GM19467 (cell line): ENCODE measurements at regions not wholly inside any gene's neighbourhood (a gene's known extent, or its start where the extent isn't known, plus 50 kb on each side); places are given as distances from the start of the nearest gene placed in this dataset.
A peak's percentile ranks its signal among the peaks of the same experiment; 100 is the strongest.
"Not testable (repeated sequence)": the region's sequence is repeated elsewhere in the genome, so short reads cannot be mapped to it uniquely, and the experiment has no call there.

Experiments
- ATAC-seq: cut with Tn5 transposase; IDR thresholded peaks from one replicate; pipeline ENCODE4 v1.9.1; 2021; ENCODE audit warnings: mild to moderate bottlenecking, moderate library complexity; ENCODE audit not compliant: unreplicated experiment

DNA sequence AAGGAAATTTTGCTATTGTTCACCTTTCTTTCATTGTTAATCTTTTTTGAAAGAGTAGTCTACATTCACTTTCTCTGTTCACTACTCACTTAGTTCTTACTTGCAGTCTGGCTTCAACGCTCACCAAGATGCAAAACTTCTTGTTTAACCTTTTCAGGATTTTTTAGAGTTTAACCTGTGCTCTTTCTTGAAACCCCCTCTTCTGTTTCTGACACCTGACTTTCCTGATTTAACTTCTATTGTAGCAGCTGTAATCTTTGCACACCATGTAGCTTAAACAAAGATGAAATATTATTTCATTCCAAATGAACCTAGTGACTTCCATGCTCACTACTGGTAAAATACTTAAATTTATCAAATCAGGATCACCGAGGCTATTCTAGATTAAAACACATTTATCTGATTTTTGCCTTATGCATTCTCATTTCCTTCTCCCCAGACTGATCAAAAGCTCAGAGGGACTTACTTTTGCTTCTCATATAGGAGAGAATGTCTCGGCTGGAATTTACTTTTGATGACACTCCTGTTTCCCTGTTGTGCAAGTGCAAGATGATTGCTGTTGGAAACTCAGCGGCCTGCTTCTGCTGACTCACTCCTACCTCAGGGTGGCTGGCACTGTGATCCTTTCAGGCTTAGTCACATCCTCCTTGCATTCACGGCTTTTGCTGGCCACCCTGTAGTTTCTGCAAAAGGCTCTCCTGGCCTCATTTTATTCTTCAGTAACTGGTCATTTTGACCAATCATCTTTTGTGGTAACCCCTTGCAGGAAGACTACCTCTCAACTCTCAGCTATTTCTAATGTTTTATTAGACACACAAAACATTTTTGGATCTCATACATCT lies 109.3 kb upstream of the IFNE start:
- peak; percentile 53 for ATAC-seq

DNA sequence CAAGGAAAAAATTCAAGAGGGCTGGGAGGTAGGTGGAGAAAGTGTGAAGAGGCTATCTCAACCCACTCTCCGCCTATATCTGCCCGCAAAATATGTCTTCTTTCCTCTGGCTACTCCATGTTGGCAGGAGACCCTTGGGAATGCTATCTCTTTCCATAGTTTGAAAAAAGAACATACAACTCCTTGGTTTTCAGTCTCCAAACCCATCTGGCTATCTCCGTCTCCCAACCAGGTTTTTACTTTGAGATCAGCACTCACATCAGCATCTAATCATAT lies 109.9 kb upstream of the IFNE start:
- no peak for ATAC-seq

DNA sequence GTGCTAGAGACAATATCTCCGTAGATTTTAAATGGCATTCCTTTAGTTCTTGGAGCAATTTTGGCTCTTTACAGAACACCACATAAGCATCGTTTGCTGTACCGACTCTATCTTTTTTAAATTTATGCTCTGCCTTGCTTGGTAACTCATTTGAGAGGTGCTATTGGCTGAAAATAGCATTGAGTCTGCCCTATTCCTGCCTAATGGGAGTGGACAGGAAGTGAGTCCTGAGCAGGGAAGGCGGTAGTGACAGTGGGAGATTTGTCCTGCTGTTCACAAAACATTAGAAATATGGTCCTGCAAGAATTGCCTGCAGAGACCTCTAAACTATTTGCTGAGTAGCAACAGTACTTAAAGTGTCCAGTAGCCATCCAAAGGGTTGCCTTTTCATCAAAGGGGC lies 115.2 kb upstream of the IFNE start:
- no peak for ATAC-seq

DNA sequence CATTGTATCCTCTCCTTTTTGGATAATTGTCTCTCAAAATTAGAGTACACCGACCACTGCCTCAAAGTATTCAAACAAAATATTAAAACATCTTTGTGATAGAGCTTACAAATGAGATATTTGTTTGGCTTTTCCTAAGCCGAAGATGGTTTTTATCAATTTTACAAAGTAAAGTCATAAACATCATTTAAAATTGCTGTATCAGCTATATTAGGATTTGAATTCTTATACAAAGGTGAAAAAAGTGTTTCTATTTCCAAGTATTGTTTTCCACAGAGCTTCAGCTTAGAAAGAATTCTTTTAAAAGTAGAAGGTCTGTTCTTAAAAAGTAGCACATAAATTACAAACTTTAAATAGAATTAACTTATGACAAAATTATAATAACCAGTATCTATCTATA lies 116.6 kb upstream of the IFNE start:
- no peak for ATAC-seq

DNA sequence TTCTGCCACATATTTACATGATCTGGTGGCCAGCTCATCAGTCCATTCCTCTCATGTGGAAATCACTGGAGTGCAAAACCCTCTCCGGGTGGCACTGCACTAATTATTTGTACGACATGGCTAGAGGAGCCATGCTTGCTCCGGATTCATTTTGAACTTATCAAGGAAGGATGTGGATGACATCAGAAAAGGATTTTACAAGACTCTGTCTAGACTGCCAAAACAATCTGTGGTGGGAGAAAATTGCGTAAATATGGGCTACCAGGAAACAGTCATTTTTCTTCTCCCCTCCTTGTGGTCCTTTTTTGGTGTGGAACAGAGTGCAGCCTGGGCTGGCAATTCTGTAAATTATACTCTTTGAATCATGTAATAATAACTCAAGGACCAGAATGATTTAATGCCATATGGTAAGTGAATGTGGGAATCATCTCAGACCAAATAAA lies 123.4 kb upstream of the IFNE start:
- no peak for ATAC-seq

DNA sequence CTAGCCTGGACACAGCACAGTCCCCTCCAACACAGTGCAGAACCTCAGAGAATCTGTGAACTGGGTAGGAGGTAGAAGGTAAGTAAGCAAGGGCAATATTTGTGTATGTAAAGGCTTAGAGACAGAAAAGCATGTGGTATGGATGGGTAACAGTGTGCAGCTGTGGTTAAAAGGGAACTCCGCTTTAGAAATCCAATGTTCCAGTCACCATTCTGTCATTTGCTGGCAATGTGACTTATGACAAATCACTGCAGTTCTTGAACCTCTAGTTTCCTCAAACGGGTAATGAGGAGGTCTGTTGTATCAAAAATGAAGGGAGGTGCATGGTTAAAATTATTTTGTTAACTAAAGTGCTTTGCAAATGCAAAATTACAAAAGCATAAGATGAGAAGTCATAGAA lies 125.5 kb upstream of the IFNE start:
- no peak for ATAC-seq

- no peak for ATAC-seq
Observed at GRCh38 chr9:21608200-21608599, 126.1 kb upstream of the IFNE start.

GRCh38 chr9:21609506-21609905 lies 127.4 kb upstream of the IFNE start:
- ATAC-seq: no peak

DNA sequence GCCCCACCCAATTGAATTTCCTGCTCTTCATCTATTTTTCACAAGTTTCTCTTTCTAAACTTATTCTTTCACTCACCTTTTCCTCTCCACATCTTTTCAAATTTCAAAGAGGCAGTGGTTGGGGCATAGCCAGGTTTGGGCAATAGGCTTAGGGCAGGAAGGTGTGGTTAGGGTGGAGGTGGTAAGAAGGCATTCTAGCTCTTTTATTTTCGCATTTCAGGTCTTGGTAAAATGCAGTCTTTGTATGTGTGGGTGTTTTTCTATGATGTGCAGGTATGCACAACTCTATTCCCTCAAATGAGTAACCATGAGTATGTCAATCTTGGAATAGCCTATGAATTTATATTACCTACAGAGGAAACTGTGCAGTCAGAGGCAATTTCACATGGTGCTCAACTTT lies 129.8 kb upstream of the IFNE start:
- ATAC-seq: no peak

DNA sequence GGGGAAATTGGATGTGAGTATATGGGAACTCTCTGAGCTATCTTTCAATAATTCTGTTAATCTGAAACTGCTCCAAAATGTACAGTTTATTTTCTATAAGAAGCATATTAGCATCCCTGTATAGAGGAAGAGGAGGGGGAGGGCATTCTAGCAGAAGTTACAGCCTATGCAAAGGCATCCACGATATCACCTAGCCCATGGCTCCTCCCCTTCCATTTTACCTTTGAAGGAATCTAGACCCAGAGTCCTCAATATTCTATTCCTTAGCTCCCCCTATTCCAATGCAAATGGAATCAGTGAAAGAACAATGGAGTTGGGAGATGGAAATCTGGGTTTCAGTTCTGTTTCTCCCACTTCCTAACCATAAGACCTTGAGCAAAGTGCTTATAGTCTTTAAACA lies 132.9 kb upstream of the IFNE start:
- no peak for ATAC-seq

DNA sequence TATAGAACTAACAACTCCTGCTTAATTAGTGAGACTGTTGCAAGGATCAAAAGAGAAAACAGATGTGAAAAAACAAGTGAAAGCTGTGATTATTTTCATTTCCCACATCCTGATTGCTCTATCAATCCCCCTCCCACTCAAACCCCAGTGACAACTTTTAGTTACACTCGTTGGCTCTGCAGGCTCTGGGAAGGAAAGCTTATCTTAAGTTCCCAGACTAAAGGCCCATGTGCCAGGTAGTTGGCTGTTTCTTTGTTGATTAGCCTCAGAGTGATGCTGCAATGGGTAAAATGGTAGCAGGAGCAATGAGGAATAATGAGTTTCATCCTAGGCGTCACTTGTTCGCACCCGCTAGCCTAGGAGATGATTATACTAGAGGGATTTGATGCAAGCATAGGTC lies 133.3 kb upstream of the IFNE start:
- ATAC-seq: no peak

DNA sequence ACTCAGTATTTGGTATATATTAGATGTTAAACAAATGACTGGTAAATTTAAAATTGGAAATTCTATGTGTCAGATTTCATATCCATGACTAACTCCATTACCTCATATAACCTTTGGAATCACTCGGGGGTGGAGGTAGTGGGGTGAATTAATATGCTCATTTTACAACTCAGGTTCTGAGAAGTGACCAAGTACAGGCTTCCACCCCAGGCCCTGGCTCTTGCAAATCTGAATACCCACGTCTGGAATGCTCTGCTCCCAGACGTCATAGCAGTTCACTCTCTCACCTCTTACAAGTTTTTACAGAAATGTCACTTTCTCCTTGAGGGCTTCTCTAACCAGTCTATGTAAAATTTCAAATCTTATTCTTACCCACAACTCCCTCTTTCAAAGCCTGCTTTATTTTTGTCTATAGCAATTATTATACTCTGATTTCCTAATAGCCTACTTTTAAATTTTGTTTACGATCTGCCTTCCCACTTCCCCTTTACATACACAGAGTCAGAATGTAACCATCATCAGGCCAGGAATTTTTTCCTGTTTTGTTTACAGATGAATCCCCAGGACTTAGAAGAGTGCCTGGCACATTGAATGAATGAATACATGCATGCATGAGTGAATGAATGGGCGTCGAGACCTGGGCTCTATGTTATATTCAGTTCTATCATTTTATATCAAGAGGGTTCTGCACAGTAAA lies 134.1 kb upstream of the IFNE start:
- ATAC-seq: no peak

DNA sequence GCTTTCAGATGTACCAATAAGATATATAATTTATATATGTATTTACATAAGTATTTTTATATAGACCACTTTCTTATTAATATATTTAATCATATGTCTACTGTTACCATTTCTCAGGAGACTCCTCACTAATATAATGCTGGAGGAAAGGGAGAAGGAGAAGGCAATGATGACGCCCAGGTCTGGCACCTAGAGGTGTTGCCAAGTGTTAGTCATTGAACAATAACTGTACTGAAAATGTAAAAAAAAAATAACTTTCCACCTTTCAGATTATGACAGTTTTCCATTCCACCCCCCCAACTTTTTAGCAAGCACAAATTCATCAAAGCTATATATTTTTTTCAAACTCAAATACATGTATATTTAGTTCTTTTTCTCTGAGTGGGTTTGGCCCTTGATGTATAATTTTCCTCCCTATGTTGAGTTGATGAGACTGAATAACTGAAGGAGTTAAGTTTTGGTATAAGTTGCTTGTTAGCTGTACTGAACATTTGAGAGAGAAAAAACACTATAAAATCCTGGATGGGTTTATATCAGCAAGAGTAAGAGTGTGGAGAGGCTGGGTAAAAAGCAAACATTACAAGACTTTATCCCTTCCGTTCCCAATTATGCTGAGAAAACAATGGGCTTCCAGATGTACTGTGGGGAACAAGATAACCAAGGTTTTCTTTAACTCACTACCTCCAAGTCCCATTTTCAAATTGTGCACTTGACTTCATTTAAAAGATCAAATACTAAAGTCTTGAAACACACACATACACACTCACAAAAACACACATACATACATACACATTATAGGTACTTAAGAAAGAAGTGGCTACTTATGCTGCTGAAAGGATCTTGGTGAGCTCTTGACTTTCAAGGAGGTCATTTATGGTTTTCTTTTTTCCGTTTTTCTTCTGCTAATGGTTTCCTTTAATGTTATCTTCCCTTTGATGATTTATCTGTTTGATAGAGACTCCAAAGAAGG lies 142.8 kb upstream of the IFNE start:
- ATAC-seq: no peak

DNA sequence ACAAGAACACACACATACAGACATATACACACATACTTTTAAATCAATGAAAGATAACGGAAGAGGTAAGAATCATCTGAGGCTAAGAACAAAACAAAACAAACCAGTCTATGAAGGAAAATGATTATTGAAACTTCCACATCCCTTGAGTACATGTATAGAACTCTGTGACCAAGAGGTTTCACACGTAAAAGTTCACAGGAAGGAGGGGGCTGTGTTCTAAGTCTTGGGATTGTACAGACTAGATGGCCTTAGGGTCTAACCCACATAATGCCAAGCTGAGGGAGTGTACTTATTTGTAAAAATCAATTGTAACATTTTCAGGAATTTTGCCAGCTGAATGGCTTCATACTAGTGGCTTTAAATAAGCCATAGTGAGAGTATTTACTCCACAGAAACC lies 144.4 kb upstream of the IFNE start:
- ATAC-seq: no peak

DNA sequence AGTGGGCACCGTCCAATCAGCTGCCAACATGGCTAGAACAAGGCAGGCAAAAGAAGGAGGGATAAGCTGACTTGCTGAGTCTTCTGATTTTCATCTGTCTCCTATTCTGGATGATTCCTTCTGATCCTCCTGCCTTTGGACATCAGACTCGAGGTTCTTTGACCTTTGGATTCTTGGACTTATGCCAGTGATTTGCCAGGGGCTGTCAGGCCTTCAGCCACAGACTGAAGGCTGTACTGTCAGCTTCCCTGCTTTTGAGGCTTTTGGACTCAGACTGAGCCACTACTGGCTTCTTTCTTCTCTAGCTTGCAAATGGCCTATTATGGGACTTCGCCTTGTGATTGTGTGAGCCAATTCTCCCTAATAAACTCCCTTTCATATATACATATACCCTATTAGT lies 146.8 kb upstream of the IFNE start:
- not testable (repeated sequence) for ATAC-seq

DNA sequence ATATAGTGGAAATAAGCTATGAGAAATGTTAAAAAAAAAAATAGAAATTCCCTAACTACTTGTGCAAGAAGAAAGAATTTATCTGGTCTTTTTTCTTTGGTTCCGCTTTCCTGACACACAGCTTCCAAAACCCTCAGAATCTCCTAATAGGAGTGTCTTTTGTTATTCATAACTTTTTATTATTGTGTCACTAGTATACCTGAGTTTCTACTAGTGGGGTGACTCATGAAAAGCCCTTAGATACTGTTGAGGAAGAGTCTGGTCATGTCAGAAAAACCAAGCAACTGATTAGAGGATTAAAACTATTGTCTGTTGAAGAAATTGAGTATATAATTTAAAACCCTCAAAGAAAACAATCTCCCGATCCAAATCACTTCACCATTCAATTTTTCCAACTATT lies 152.8 kb upstream of the IFNE start:
- no peak for ATAC-seq

DNA sequence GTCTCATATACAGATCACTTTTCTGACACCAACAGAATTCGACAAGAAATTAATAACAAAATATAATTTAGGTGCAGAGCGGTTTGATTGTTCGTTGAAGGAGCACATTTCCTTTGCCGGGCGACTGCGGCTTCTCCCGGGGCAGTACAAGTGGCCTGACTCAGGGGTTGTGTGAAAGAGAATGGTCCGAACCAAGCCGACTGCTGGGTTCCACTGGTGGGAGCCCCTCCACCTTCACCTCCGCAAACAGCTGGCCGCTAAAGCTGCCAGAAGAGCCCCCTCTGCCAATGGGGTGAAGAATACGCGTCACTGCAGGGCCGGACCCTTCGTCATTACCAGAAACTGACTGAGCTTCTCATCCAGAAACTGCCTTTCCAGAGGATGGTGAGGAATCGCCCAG lies 156.0 kb upstream of the IFNE start:
- ATAC-seq: no peak

GRCh38 chr9:21653091-21653490 lies 149.3 kb upstream of the MTAP start:
- no peak for ATAC-seq

- no peak for ATAC-seq
Observed at GRCh38 chr9:21653589-21653988, 148.8 kb upstream of the MTAP start.

GRCh38 chr9:21656776-21657674 lies 145.4 kb upstream of the MTAP start:
- no peak for ATAC-seq
